K562 (cell line): ENCODE measurements at regions not wholly inside any gene's neighbourhood (a gene's known extent, or its start where the extent isn't known, plus 50 kb on each side); places are given as distances from the start of the nearest gene placed in this dataset.

ENCODE experiments used
- CEBPZ ChIP-seq: fragments of 150-350 bp; IDR thresholded peaks from 2 replicates; pipeline ENCODE4 v1.6.1; 2014; ENCODE audit warnings: low read depth, mild to moderate bottlenecking, low read length, borderline replicate concordance
- HNRNPL ChIP-seq: fragments of 200-400 bp; formaldehyde crosslinking; IDR thresholded peaks from 2 replicates; pipeline ENCODE4 v1.6.1; 2017; ENCODE audit warnings: low read depth, mild to moderate bottlenecking, low read length
- KAT8 ChIP-seq: fragments of 450-650 bp; IDR thresholded peaks from 2 replicates; pipeline ENCODE4 v1.6.1; 2016; ENCODE audit warnings: low read depth, mild to moderate bottlenecking
- TBP ChIP-seq: optimal IDR thresholded peaks from 2 replicates; pipeline ENCODE3; 2011; ENCODE audit warnings: low read depth, low read length, improper control_type of control experiment
- YY1 ChIP-seq, 3 experiments: IDR thresholded peaks; 2 replicates each; pipeline ENCODE4 v1.6.1; 2011; ENCODE audit warnings: low read length in 2 of 3, mild to moderate bottlenecking in 2 of 3, moderate library complexity in 2 of 3, borderline replicate concordance in 1 of 3, control low read depth in 1 of 3, low read depth in 1 of 3; ENCODE audit not compliant: insufficient read depth in 3 of 3, insufficient replicate concordance in 2 of 3, control insufficient read depth in 1 of 3, insufficient read length in 1 of 3; ENCODE audit errors: extremely low read depth in 1 of 3
- ZNF561 ChIP-seq: fragments of 450-650 bp; formaldehyde crosslinking; conservative IDR thresholded peaks from 2 replicates; pipeline ENCODE4 v1.4.0; 2020; ENCODE audit warnings: mild to moderate bottlenecking, moderate library complexity
- ZNF639 ChIP-seq, 2 experiments: fragments of 200-800 bp in 1 of 2; sonication (Bioruptor generic) in 1 of 2; sonication (generic) in 1 of 2; formaldehyde crosslinking in 1 of 2; IDR thresholded peaks in 1 of 2; conservative IDR thresholded peaks in 1 of 2; 2 replicates each; pipeline versions ENCODE4 v1.5.0 to v1.6.1; 2016 to 2020; ENCODE audit warnings: missing compliant biosample characterization in 1 of 2, missing genetic modification characterization in 1 of 2, missing genetic modification reagents in 1 of 2

GRCh38 chr12:127589541-127589940 is 677.4 kb upstream of the TMEM132C start (continued):
- TF ChIP-seq ZNF561 (CRISPR knock-in tag) (no peak), KAT8 (no peak), ZNF639 (CRISPR knock-in tag; conservative IDR thresholded peaks at IDR 0.05 in 1 of 2, IDR thresholded peaks at IDR 0.05 in 1 of 2) (no peak), YY1 (IDR thresholded peaks at IDR 0.05; ENCODE audit: borderline replicate concordance in 1 of 3, control insufficient read depth in 1 of 3, extremely low read depth in 1 of 3, insufficient read depth in 3 of 3, insufficient read length in 1 of 3, insufficient replicate concordance in 2 of 3, low read depth in 1 of 3, low read length in 2 of 3) (no peak), TBP (no peak), CEBPZ (no peak), HNRNPL (no peak)
